ENCODE measurements at regions not wholly inside any gene's neighbourhood (a gene's known extent, or its start where the extent isn't known, plus 50 kb on each side); places are given as distances from the start of the nearest gene placed in this dataset.

DNA sequence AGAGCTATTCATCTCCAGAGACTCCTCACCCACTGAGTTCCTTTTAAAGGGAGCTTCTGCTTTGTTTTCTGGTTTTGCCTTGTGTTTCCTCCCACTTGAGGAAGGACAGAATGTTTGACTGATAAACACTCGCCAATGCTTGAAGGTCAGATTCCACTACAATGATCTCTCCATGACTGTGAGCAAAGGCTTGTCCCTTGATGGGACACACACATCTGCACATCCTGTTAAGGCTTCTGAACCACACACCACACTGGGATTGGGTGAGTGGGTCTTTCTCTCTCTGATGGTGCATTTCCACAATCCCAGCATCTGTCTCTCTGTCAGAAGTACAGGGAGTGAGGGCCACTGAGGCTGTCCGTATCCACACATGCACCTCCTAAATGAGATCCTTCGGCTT, 245.3 kb downstream of the IRS2 start:
- TF ChIP-seq, protein P1, sequence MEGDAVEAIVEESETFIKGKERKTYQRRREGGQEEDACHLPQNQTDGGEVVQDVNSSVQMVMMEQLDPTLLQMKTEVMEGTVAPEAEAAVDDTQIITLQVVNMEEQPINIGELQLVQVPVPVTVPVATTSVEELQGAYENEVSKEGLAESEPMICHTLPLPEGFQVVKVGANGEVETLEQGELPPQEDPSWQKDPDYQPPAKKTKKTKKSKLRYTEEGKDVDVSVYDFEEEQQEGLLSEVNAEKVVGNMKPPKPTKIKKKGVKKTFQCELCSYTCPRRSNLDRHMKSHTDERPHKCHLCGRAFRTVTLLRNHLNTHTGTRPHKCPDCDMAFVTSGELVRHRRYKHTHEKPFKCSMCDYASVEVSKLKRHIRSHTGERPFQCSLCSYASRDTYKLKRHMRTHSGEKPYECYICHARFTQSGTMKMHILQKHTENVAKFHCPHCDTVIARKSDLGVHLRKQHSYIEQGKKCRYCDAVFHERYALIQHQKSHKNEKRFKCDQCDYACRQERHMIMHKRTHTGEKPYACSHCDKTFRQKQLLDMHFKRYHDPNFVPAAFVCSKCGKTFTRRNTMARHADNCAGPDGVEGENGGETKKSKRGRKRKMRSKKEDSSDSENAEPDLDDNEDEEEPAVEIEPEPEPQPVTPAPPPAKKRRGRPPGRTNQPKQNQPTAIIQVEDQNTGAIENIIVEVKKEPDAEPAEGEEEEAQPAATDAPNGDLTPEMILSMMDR (IDR thresholded peaks at IDR 0.05), result no peak
- no peak for TF ChIP-seq POLR2A (IDR thresholded peaks at IDR 0.05)
